B cell (primary cell): ENCODE measurements at regions not wholly inside any gene's neighbourhood (a gene's known extent, or its start where the extent isn't known, plus 50 kb on each side); places are given as distances from the start of the nearest gene placed in this dataset.

ENCODE experiments used
- ATAC-seq: fragments of 200-7000 bp; cut with Tn5 transposase; one replicate; pipeline ENCODE4 v1.10.0; 2021; ENCODE audit warnings: low read depth, mild to moderate bottlenecking, moderate number of reproducible peaks, moderate library complexity
- CTCF ChIA-PET: fragments of 350-600 bp; sonication (Branson Sonifier 250); formaldehyde crosslinking; loops from one replicate; lab custom pipeline; 2021; ENCODE audit warnings: antibody characterized with exemption, inconsistent platforms; lab: Charles Lee
- POLR2A ChIA-PET: fragments of 350-600 bp; sonication (Branson Sonifier 250); formaldehyde crosslinking; loops from one replicate; lab custom pipeline; 2021; ENCODE audit warnings: antibody characterized with exemption; lab: Charles Lee
- DNase-seq: peaks from one replicate; pipeline ENCODE4 v3.0.0; 2013
- H2AFZ ChIP-seq: 2 replicates; pipeline ENCODE4 v1.6.1; 2012; ENCODE audit warnings: mild to moderate bottlenecking, low read depth, low read length; ENCODE audit not compliant: insufficient read depth, poor library complexity, severe bottlenecking
- H3K27ac ChIP-seq, 2 donors: 1 replicate in 1 of 2; 2 replicates in 1 of 2; pipeline ENCODE4 v1.5.1; 2012 to 2013; ENCODE audit warnings: low read length in 2 of 2, mild to moderate bottlenecking in 2 of 2, moderate library complexity in 1 of 2
- H3K27me3 ChIP-seq, 4 experiments: fragments of 200-600 bp in 1 of 4; sonication (generic) in 1 of 4; replicated peaks in 1 of 4; 1 replicate in 2 of 4; 2 replicates in 2 of 4; pipeline versions ENCODE4 v1.6.1 to v1.7.0; 2013 to 2016; ENCODE audit warnings: low read length in 3 of 4, mild to moderate bottlenecking in 2 of 4, mixed read lengths in 1 of 4, moderate library complexity in 1 of 4; ENCODE audit not compliant: insufficient read depth in 4 of 4, control insufficient read depth in 3 of 4; ENCODE audit errors: control extremely low read depth in 1 of 4
- H3K36me3 ChIP-seq, 2 experiments: replicated peaks in 1 of 2; 1 replicate in 1 of 2; 2 replicates in 1 of 2; pipeline versions ENCODE4 v1.6.1 to v1.7.1; 2013; ENCODE audit warnings: low read length in 1 of 2; ENCODE audit not compliant: insufficient read depth in 2 of 2, control insufficient read depth in 1 of 2; ENCODE audit errors: control extremely low read depth in 1 of 2, extremely low read depth in 1 of 2
- H3K4me1 ChIP-seq, 2 donors: fragments of 200-600 bp in 1 of 2; sonication (generic) in 1 of 2; 1 replicate in 1 of 2; 2 replicates in 1 of 2; pipeline versions ENCODE4 v1.5.1 to v1.6.1; 2013 to 2017; ENCODE audit warnings: low read length in 2 of 2; ENCODE audit not compliant: control insufficient read depth in 2 of 2, insufficient read depth in 2 of 2
- H3K4me2 ChIP-seq: replicated peaks from 2 replicates; pipeline ENCODE3; 2012; ENCODE audit warnings: mild to moderate bottlenecking, low read depth, low read length; ENCODE audit not compliant: poor library complexity, severe bottlenecking
- H3K4me3 ChIP-seq, 5 experiments: fragments of 200-600 bp in 1 of 5; sonication (generic) in 1 of 5; 1 replicate in 3 of 5; 2 replicates in 2 of 5; pipeline versions ENCODE4 v1.5.1 to v1.7.0; 2011 to 2016; ENCODE audit warnings: low read length in 4 of 5, mild to moderate bottlenecking in 4 of 5, low read depth in 2 of 5, control low read depth in 1 of 5, moderate library complexity in 1 of 5; ENCODE audit not compliant: insufficient read depth in 1 of 5; ENCODE audit errors: control extremely low read depth in 1 of 5, extremely low read depth in 1 of 5
- H3K79me2 ChIP-seq: fragments of 200-600 bp; sonication (generic); one replicate; pipeline ENCODE4 v1.6.0; 2016; ENCODE audit warnings: low read length; ENCODE audit not compliant: control insufficient read depth, insufficient read depth
- H3K9ac ChIP-seq: fragments of 200-600 bp; sonication (generic); 2 replicates; pipeline ENCODE4 v1.6.1; 2017; ENCODE audit warnings: mild to moderate bottlenecking, low read length, moderate library complexity
- H3K9me3 ChIP-seq, 3 donors: one replicate each; pipeline versions ENCODE4 v1.6.1 to v1.7.1; 2013; ENCODE audit warnings: low read length in 2 of 3; ENCODE audit not compliant: control insufficient read depth in 2 of 3, insufficient read depth in 1 of 3; ENCODE audit errors: control extremely low read depth in 1 of 3
- H4K20me1 ChIP-seq: 2 replicates; pipeline ENCODE4 v1.6.0; 2012; ENCODE audit warnings: mild to moderate bottlenecking, low read length; ENCODE audit not compliant: insufficient read depth, control insufficient read depth, poor library complexity, severe bottlenecking
- H3K27ac Mint-ChIP-seq: one replicate; pipeline ENCODE4 v1.8.0; 2021; ENCODE audit warnings: mixed read lengths
- H3K27me3 Mint-ChIP-seq: one replicate; pipeline ENCODE4 v1.8.0; 2021; ENCODE audit warnings: mixed read lengths
- H3K4me1 Mint-ChIP-seq: one replicate; pipeline ENCODE4 v1.8.0; 2021; ENCODE audit warnings: mixed read lengths
- H3K4me3 Mint-ChIP-seq: one replicate; pipeline ENCODE4 v1.8.0; 2021; ENCODE audit warnings: mixed read lengths
- H3K9me3 Mint-ChIP-seq: one replicate; pipeline ENCODE4 v1.8.0; 2022; ENCODE audit warnings: mixed read lengths; ENCODE audit not compliant: insufficient read depth
- EZH2 ChIP-seq: IDR thresholded peaks from 2 replicates; pipeline ENCODE4 v1.6.1; 2012; ENCODE audit warnings: borderline replicate concordance, low read depth, mild to moderate bottlenecking, moderate library complexity, low read length; ENCODE audit not compliant: insufficient read depth, poor library complexity, severe bottlenecking
- WGBS: methylation state at CpG from one replicate; pipeline ENCODE4 v1.1.5; 2013; ENCODE audit warnings: missing lambda C conversion rate; ENCODE audit not compliant: insufficient coverage; 5-methylcytosine and 5-hydroxymethylcytosine counted together
- intact Hi-C: fragments of 100-400 bp; cut with micrococcal nuclease; formaldehyde crosslinking; loops from one replicate; pipeline ENCODE4 v1.10.0; 2022
- TF ChIP-seq, protein P1 (sequence below): fragments of 200-600 bp; IDR thresholded peaks from one replicate; pipeline ENCODE4 v1.8.0; 2022; ENCODE audit warnings: antibody characterized with exemption, mild to moderate bottlenecking

DNA sequence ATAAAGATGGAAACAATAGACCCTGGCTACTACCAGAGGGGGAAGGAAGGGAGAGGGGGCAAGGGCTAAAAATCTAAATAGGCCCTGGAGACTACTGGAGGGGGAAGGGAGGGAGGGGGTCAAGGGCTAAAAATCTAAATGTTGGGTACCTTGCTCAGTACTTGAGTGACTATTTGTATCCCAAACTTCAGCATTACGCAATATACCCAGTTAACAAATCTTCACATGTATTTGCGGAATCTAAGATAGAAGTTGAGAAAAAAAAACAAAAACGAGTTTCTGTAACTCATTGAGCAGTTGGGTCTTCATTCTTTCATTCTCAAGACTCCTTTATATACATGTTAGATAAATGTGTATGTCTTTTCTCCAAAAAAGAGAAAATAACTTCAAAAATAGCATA is 537.4 kb downstream of the TAF11L14 start:
- Histone ChIP-seq H3K9ac (no peak overlapping the region), H3K27me3 (no peaks in the 10 kb centered on the region), H3K27ac (no peak overlapping the region), H2AFZ (no peak overlapping the region), H3K36me3 (no peaks in the 10 kb centered on the region), H3K4me3 (no peak overlapping the region), H3K4me1 (no peaks in the 10 kb centered on the region), H3K9me3 (peaks cover 0 to 5% (median 2%) of the 10 kb centered on the region in 3 donors), H3K4me2 (no peak overlapping the region), H4K20me1 (no peaks in the 10 kb centered on the region), H3K79me2 (no peaks in the 10 kb centered on the region)
- no peak overlapping the region for H3K27ac Mint-ChIP-seq
- intact Hi-C loops: no loop called here
- no peak overlapping the region for H3K4me3 Mint-ChIP-seq
- no peak for DNase-seq
- no peaks in the 10 kb centered on the region for H3K4me1 Mint-ChIP-seq
- no peak for ATAC-seq
- ChIA-PET POLR2A (no interaction called here), CTCF (no interaction called here)
- no peaks in the 10 kb centered on the region for H3K27me3 Mint-ChIP-seq
- H3K9me3 Mint-ChIP-seq: peaks cover 7% of the 10 kb centered on the region
- WGBS: no CpG with 5 or more reads among the region's 3 CpGs
- TF ChIP-seq, protein P1, sequence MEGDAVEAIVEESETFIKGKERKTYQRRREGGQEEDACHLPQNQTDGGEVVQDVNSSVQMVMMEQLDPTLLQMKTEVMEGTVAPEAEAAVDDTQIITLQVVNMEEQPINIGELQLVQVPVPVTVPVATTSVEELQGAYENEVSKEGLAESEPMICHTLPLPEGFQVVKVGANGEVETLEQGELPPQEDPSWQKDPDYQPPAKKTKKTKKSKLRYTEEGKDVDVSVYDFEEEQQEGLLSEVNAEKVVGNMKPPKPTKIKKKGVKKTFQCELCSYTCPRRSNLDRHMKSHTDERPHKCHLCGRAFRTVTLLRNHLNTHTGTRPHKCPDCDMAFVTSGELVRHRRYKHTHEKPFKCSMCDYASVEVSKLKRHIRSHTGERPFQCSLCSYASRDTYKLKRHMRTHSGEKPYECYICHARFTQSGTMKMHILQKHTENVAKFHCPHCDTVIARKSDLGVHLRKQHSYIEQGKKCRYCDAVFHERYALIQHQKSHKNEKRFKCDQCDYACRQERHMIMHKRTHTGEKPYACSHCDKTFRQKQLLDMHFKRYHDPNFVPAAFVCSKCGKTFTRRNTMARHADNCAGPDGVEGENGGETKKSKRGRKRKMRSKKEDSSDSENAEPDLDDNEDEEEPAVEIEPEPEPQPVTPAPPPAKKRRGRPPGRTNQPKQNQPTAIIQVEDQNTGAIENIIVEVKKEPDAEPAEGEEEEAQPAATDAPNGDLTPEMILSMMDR: no peak
- no peak for TF ChIP-seq EZH2

GRCh38 chr5:18179579-18179978 is 545.3 kb downstream of the TAF11L14 start:
- no peaks in the 10 kb centered on the region for H3K4me1 ChIP-seq
- Mint-ChIP-seq H3K9me3 (peaks cover 5% of the 10 kb centered on the region), H3K27me3 (no peaks in the 10 kb centered on the region), H3K4me3 (no peak overlapping the region), H3K27ac (no peak overlapping the region), H3K4me1 (no peaks in the 10 kb centered on the region)
- TF ChIP-seq, protein P1: no peak
- no peak for TF ChIP-seq EZH2
- H3K27me3 ChIP-seq: no peaks in the 10 kb centered on the region
- H2AFZ ChIP-seq: no peak overlapping the region
- intact Hi-C loops: no loop called here
- no peak for ATAC-seq
- no peak overlapping the region for H3K4me3 ChIP-seq
- H3K4me2 ChIP-seq: no peak overlapping the region
- no peak overlapping the region for H3K9ac ChIP-seq
- WGBS: no CpG with 5 or more reads among the region's 3 CpGs
- no peaks in the 10 kb centered on the region for H3K36me3 ChIP-seq
- DNase-seq: no peak
- POLR2A ChIA-PET: no interaction called here
- H4K20me1 ChIP-seq: no peaks in the 10 kb centered on the region
- no peaks in the 10 kb centered on the region for H3K9me3 ChIP-seq
- CTCF ChIA-PET: no interaction called here
- H3K27ac ChIP-seq: no peak overlapping the region
- no peaks in the 10 kb centered on the region for H3K79me2 ChIP-seq
